ENCODE measurements at regions not wholly inside any gene's neighbourhood (a gene's known extent, or its start where the extent isn't known, plus 50 kb on each side); places are given as distances from the start of the nearest gene placed in this dataset.

- TF ChIP-seq CTCF (IDR thresholded peaks at IDR 0.05) (no peak), POLR2A (IDR thresholded peaks at IDR 0.05) (no peak)
These were observed 561.3 kb upstream of the KLF4 start for GRCh38 chr9:108050894-108051293.
